GM12873 (cell line): ENCODE measurements at regions not wholly inside any gene's neighbourhood (a gene's known extent, or its start where the extent isn't known, plus 50 kb on each side); places are given as distances from the start of the nearest gene placed in this dataset.

Source experiments
- CTCF ChIP-seq: IDR thresholded peaks from 2 replicates; pipeline ENCODE4 v1.5.1; 2012; ENCODE audit warnings: low read depth, mild to moderate bottlenecking, moderate library complexity, low read length, control low read depth; ENCODE audit not compliant: insufficient read depth; ENCODE audit errors: missing control alignments

GRCh38 chr3:82940124-82940523 lies 1178.7 kb upstream of the GBE1 start:
- no peak for TF ChIP-seq CTCF

GRCh38 chr3:82939491-82940097 lies 1178.1 kb upstream of the GBE1 start:
- no peak for TF ChIP-seq CTCF

- no peak for TF ChIP-seq CTCF
Observed at GRCh38 chr3:82938821-82939328, 1177.4 kb upstream of the GBE1 start.

GRCh38 chr3:82927309-82928253 lies 1166.1 kb upstream of the GBE1 start:
- no peak for TF ChIP-seq CTCF

GRCh38 chr3:82891028-82891427 lies 1129.6 kb upstream of the GBE1 start:
- no peak for TF ChIP-seq CTCF

- no peak for TF ChIP-seq CTCF
Observed at GRCh38 chr3:82883072-82883471, 1121.6 kb upstream of the GBE1 start.

GRCh38 chr3:82875401-82875800 lies 1114.0 kb upstream of the GBE1 start:
- TF ChIP-seq CTCF, result no peak
